Skeletal muscle satellite cell (primary cell): ENCODE measurements at regions not wholly inside any gene's neighbourhood (a gene's known extent, or its start where the extent isn't known, plus 50 kb on each side); places are given as distances from the start of the nearest gene placed in this dataset.

Experiments used
- H3K27me3 ChIP-seq: 2 replicates; pipeline ENCODE4 v1.7.0; 2013; ENCODE audit warnings: low read length; ENCODE audit not compliant: control insufficient read depth, insufficient read depth
- H3K36me3 ChIP-seq: 2 replicates; pipeline ENCODE4 v1.7.0; 2013; ENCODE audit warnings: mild to moderate bottlenecking, control low read depth, low read length; ENCODE audit not compliant: insufficient read depth
- H3K4me1 ChIP-seq: 2 replicates; pipeline ENCODE4 v1.7.0; 2013; ENCODE audit warnings: low read length; ENCODE audit not compliant: control insufficient read depth, insufficient read depth
- H3K4me2 ChIP-seq: 2 replicates; pipeline ENCODE4 v1.7.0; 2013; ENCODE audit warnings: mild to moderate bottlenecking, low read length
- H3K4me3 ChIP-seq: 2 replicates; pipeline ENCODE4 v1.7.0; 2013; ENCODE audit warnings: low read length
- H3K9ac ChIP-seq: 2 replicates; pipeline ENCODE4 v1.7.0; 2013; ENCODE audit warnings: mild to moderate bottlenecking, low read depth, low read length, moderate library complexity
- H3K9me3 ChIP-seq: replicated peaks from 2 replicates; pipeline ENCODE4 v1.7.0; 2013; ENCODE audit warnings: mild to moderate bottlenecking, control low read depth, low read length

GRCh38 chr18:22467760-22468553 is 50.2 kb upstream of the CTAGE1 start:
- Histone ChIP-seq H3K4me2 (no peak overlapping the region), H3K9ac (no peak overlapping the region), H3K27me3 (no peaks in the 10 kb centered on the region), H3K4me3 (no peak overlapping the region), H3K9me3 (no peaks in the 10 kb centered on the region), H3K36me3 (no peaks in the 10 kb centered on the region), H3K4me1 (peaks cover 19% of the 10 kb centered on the region)

GRCh38 chr18:22468554-22468891 is 50.8 kb upstream of the CTAGE1 start:
- no peaks in the 10 kb centered on the region for H3K36me3 ChIP-seq
- no peak overlapping the region for H3K4me2 ChIP-seq
- no peak overlapping the region for H3K4me3 ChIP-seq
- peaks cover 19% of the 10 kb centered on the region for H3K4me1 ChIP-seq
- H3K9me3 ChIP-seq, result no peaks in the 10 kb centered on the region
- H3K9ac ChIP-seq, result no peak overlapping the region
- H3K27me3 ChIP-seq, result no peaks in the 10 kb centered on the region

GRCh38 chr18:22469061-22469734 is 51.5 kb upstream of the CTAGE1 start:
- Histone ChIP-seq H3K4me1 (peaks cover 19% of the 10 kb centered on the region), H3K9me3 (no peaks in the 10 kb centered on the region), H3K27me3 (no peaks in the 10 kb centered on the region), H3K9ac (no peak overlapping the region), H3K36me3 (no peaks in the 10 kb centered on the region), H3K4me2 (no peak overlapping the region), H3K4me3 (no peak overlapping the region)

- Histone ChIP-seq H3K4me2 (no peak overlapping the region), H3K4me1 (peaks cover 19% of the 10 kb centered on the region), H3K4me3 (no peak overlapping the region), H3K9ac (no peak overlapping the region), H3K9me3 (no peaks in the 10 kb centered on the region), H3K27me3 (no peaks in the 10 kb centered on the region), H3K36me3 (no peaks in the 10 kb centered on the region)
These were observed 52.2 kb upstream of the CTAGE1 start for GRCh38 chr18:22469926-22470247.

GRCh38 chr18:22470248-22471235 is 52.8 kb upstream of the CTAGE1 start:
- no peaks in the 10 kb centered on the region for H3K9me3 ChIP-seq
- no peaks in the 10 kb centered on the region for H3K36me3 ChIP-seq
- H3K4me1 ChIP-seq, result peaks cover 19% of the 10 kb centered on the region
- no peak overlapping the region for H3K4me2 ChIP-seq
- no peak overlapping the region for H3K9ac ChIP-seq
- H3K27me3 ChIP-seq, result no peaks in the 10 kb centered on the region
- no peak overlapping the region for H3K4me3 ChIP-seq

- Histone ChIP-seq H3K9ac (no peak overlapping the region), H3K36me3 (no peaks in the 10 kb centered on the region), H3K9me3 (no peaks in the 10 kb centered on the region), H3K4me1 (peaks cover 11% of the 10 kb centered on the region), H3K4me3 (no peak overlapping the region), H3K27me3 (no peaks in the 10 kb centered on the region), H3K4me2 (no peak overlapping the region)
These were observed 53.9 kb upstream of the CTAGE1 start for GRCh38 chr18:22471546-22472131.

GRCh38 chr18:22473366-22473765 is 55.7 kb upstream of the CTAGE1 start:
- Histone ChIP-seq H3K9ac (no peak overlapping the region), H3K4me3 (no peak overlapping the region), H3K36me3 (no peaks in the 10 kb centered on the region), H3K4me1 (no peaks in the 10 kb centered on the region), H3K4me2 (no peak overlapping the region), H3K27me3 (no peaks in the 10 kb centered on the region), H3K9me3 (no peaks in the 10 kb centered on the region)

GRCh38 chr18:22475426-22476100 is 57.8 kb upstream of the CTAGE1 start:
- no peak overlapping the region for H3K9ac ChIP-seq
- H3K4me2 ChIP-seq, result no peak overlapping the region
- H3K4me1 ChIP-seq, result no peaks in the 10 kb centered on the region
- no peaks in the 10 kb centered on the region for H3K36me3 ChIP-seq
- H3K27me3 ChIP-seq, result no peaks in the 10 kb centered on the region
- no peaks in the 10 kb centered on the region for H3K9me3 ChIP-seq
- no peak overlapping the region for H3K4me3 ChIP-seq

- no peak overlapping the region for H3K4me2 ChIP-seq
- H3K27me3 ChIP-seq, result no peaks in the 10 kb centered on the region
- H3K36me3 ChIP-seq, result no peaks in the 10 kb centered on the region
- no peak overlapping the region for H3K9ac ChIP-seq
- no peaks in the 10 kb centered on the region for H3K9me3 ChIP-seq
- H3K4me3 ChIP-seq, result no peak overlapping the region
- H3K4me1 ChIP-seq, result no peaks in the 10 kb centered on the region
These were observed 59.5 kb upstream of the CTAGE1 start for GRCh38 chr18:22477222-22477621.

- H3K36me3 ChIP-seq, result no peaks in the 10 kb centered on the region
- no peaks in the 10 kb centered on the region for H3K9me3 ChIP-seq
- no peak overlapping the region for H3K4me3 ChIP-seq
- no peak overlapping the region for H3K4me2 ChIP-seq
- H3K9ac ChIP-seq, result no peak overlapping the region
- no peaks in the 10 kb centered on the region for H3K27me3 ChIP-seq
- H3K4me1 ChIP-seq, result no peaks in the 10 kb centered on the region
These were observed 65.2 kb upstream of the CTAGE1 start for GRCh38 chr18:22482948-22483347.

- no peak overlapping the region for H3K4me2 ChIP-seq
- H3K9ac ChIP-seq, result no peak overlapping the region
- no peak overlapping the region for H3K4me3 ChIP-seq
- no peaks in the 10 kb centered on the region for H3K27me3 ChIP-seq
- H3K4me1 ChIP-seq, result no peaks in the 10 kb centered on the region
- H3K9me3 ChIP-seq, result no peaks in the 10 kb centered on the region
- no peaks in the 10 kb centered on the region for H3K36me3 ChIP-seq
These were observed 65.7 kb upstream of the CTAGE1 start for GRCh38 chr18:22483407-22483806.
